Endothelial cell of umbilical vein (primary cell): ENCODE measurements at regions not wholly inside any gene's neighbourhood (a gene's known extent, or its start where the extent isn't known, plus 50 kb on each side); places are given as distances from the start of the nearest gene placed in this dataset.

Source experiments
- BruUV-seq: library from RNA; stranded (reverse); fragments of 400-500 nt; replicated peaks from 2 replicates; lab custom pipeline; 2021; lab: Mats Ljungman, UMichigan
- CTCF ChIA-PET: fragments of 300-600, 350-600 bp; sonication (Branson Sonifier 250); formaldehyde crosslinking; loops from one replicate; lab custom pipeline; 2021; ENCODE audit warnings: antibody characterized with exemption, inconsistent platforms; lab: Charles Lee
- POLR2A ChIA-PET: fragments of 300-600, 350-600 bp; sonication (Branson Sonifier 250); formaldehyde crosslinking; loops from one replicate; lab custom pipeline; 2021; ENCODE audit warnings: antibody characterized with exemption, inconsistent platforms; lab: Charles Lee
- DNase-seq: peaks from one replicate; pipeline ENCODE4 v3.0.0-alpha.2; 2011; ENCODE audit warnings: low read depth, low spot score
- FAIRE-seq: peaks from 2 replicates; lab custom pipeline; 2011; peaks lifted over from hg19 to GRCh38; lab: Jason Lieb, UNC
- H2AFZ ChIP-seq: 2 replicates; pipeline ENCODE4 v1.6.0; 2012; ENCODE audit warnings: low read depth, low read length, control low read depth, inconsistent platforms
- H3K27ac ChIP-seq: 2 replicates; pipeline ENCODE4 v1.5.1; 2011; ENCODE audit warnings: low read depth, mild to moderate bottlenecking, control low read depth, low read length, moderate library complexity; ENCODE audit not compliant: insufficient read depth
- H3K27me3 ChIP-seq, 2 experiments: 2 replicates each; pipeline versions ENCODE4 v1.6.0 to v1.6.1; 2011; ENCODE audit warnings: low read length in 2 of 2, mixed read lengths in 1 of 2; ENCODE audit not compliant: control insufficient read depth in 2 of 2, insufficient read depth in 2 of 2
- H3K36me3 ChIP-seq, 2 experiments: 2 replicates in 1 of 2; 3 replicates in 1 of 2; pipeline ENCODE4 v1.5.1; 2011; ENCODE audit warnings: low read length in 2 of 2, mild to moderate bottlenecking in 1 of 2, moderate library complexity in 1 of 2; ENCODE audit not compliant: control insufficient read depth in 2 of 2, insufficient read depth in 2 of 2; ENCODE audit errors: extremely low read depth in 1 of 2
- H3K4me1 ChIP-seq: 3 replicates; pipeline ENCODE4 v1.5.1; 2011; ENCODE audit warnings: mild to moderate bottlenecking, low read length; ENCODE audit not compliant: control insufficient read depth, insufficient read depth; ENCODE audit errors: extremely low read depth
- H3K4me2 ChIP-seq: 2 replicates; pipeline ENCODE4 v1.6.1; 2011; ENCODE audit warnings: low read length, control low read depth, mixed read lengths; ENCODE audit not compliant: insufficient read depth
- H3K4me3 ChIP-seq, 3 experiments: fragments of 200-600 bp in 1 of 3; sonication (generic), shearing (Covaris generic) in 1 of 3; replicated peaks in 1 of 3; 2 replicates each; pipeline ENCODE4 v1.5.1; 2011 to 2016; ENCODE audit warnings: control low read depth in 3 of 3, low read length in 3 of 3, mild to moderate bottlenecking in 2 of 3, inconsistent platforms in 1 of 3, low read depth in 1 of 3, moderate library complexity in 1 of 3; ENCODE audit not compliant: insufficient read depth in 1 of 3
- H3K79me2 ChIP-seq: 2 replicates; pipeline ENCODE4 v1.6.0; 2012; ENCODE audit warnings: low read length, inconsistent platforms; ENCODE audit not compliant: control insufficient read depth, insufficient read depth
- H3K9ac ChIP-seq: replicated peaks from 2 replicates; pipeline ENCODE3; 2011; ENCODE audit warnings: low read length, control low read depth; ENCODE audit not compliant: insufficient read depth; ENCODE audit errors: extremely low read depth
- H3K9me1 ChIP-seq: replicated peaks from 3 replicates; pipeline ENCODE4 v1.6.0; 2011; ENCODE audit warnings: mild to moderate bottlenecking, low read length; ENCODE audit not compliant: control insufficient read depth, insufficient read depth; ENCODE audit errors: extremely low read depth
- H3K9me3 ChIP-seq: replicated peaks from 2 replicates; pipeline ENCODE4 v1.5.1; 2012; ENCODE audit warnings: low read length, inconsistent platforms; ENCODE audit not compliant: control insufficient read depth, insufficient read depth
- H4K20me1 ChIP-seq: replicated peaks from 2 replicates; pipeline ENCODE3; 2011; ENCODE audit warnings: mild to moderate bottlenecking, low read length; ENCODE audit not compliant: control insufficient read depth, insufficient read depth; ENCODE audit errors: extremely low read depth
- EZH2 ChIP-seq: IDR thresholded peaks from 2 replicates; pipeline ENCODE4 v1.6.1; 2012; ENCODE audit warnings: borderline replicate concordance, low read depth, mild to moderate bottlenecking, moderate library complexity, low read length, inconsistent platforms; ENCODE audit not compliant: severe bottlenecking
- FOS ChIP-seq: IDR thresholded peaks from 2 replicates; pipeline ENCODE4 v1.6.1; 2011; ENCODE audit warnings: mild to moderate bottlenecking, low read length, moderate library complexity, borderline replicate concordance; ENCODE audit not compliant: insufficient read depth
- GATA2 ChIP-seq: IDR thresholded peaks from 2 replicates; pipeline ENCODE4 v1.7.0; 2011; ENCODE audit warnings: low read depth, mild to moderate bottlenecking, moderate library complexity, mixed read lengths, low read length; ENCODE audit not compliant: insufficient read length, insufficient read depth
- JUN ChIP-seq: IDR thresholded peaks from 2 replicates; pipeline ENCODE4 v1.6.1; 2011; ENCODE audit warnings: borderline replicate concordance, low read depth; ENCODE audit not compliant: insufficient read length, insufficient read depth
- MYC ChIP-seq: IDR thresholded peaks from one replicate; pipeline ENCODE4 v1.6.1; 2011; ENCODE audit warnings: mild to moderate bottlenecking, low read depth, low read length
- POLR2A ChIP-seq: IDR thresholded peaks from 2 replicates; pipeline ENCODE4 v1.6.1; 2012; ENCODE audit warnings: low read depth, mild to moderate bottlenecking, control low read depth, low read length
- POLR2AphosphoS5 ChIP-seq: IDR thresholded peaks from 2 replicates; pipeline ENCODE4 v1.6.1; 2012; ENCODE audit warnings: low read depth, mild to moderate bottlenecking, control low read depth, low read length, moderate library complexity; ENCODE audit not compliant: insufficient read depth
- dilution Hi-C: fragments of 300-500 bp; cut with MboI; formaldehyde crosslinking; loops from one replicate; pipeline ENCODE4 v1.15.0; 2019; ENCODE audit warnings: low sequenced_read_pairs; ENCODE audit not compliant: extremely low pct_ligation_motif_present
- intact Hi-C: fragments of 100-400 bp; cut with micrococcal nuclease; formaldehyde crosslinking; loops from one replicate; pipeline ENCODE4 v1.10.0; 2022
- TF ChIP-seq, protein P1 (sequence below), 2 donors: IDR thresholded peaks; 1 replicate in 1 of 2; 2 replicates in 1 of 2; pipeline ENCODE4 v1.5.1; 2011; ENCODE audit warnings: low read length in 2 of 2, mild to moderate bottlenecking in 2 of 2, moderate library complexity in 2 of 2, control low read depth in 1 of 2, inconsistent platforms in 1 of 2, low read depth in 1 of 2; ENCODE audit not compliant: insufficient read depth in 1 of 2; ENCODE audit errors: extremely low read depth in 1 of 2
- TF ChIP-seq, protein P2 (sequence below): IDR thresholded peaks from 2 replicates; pipeline ENCODE4 v1.6.1; 2011; ENCODE audit not compliant: insufficient read depth, insufficient read length

GRCh38 chr9:24953070-24953469, 407.4 kb upstream of the IZUMO3 start:
- ChIA-PET POLR2A (no interaction called here), CTCF (no interaction called here)
- Histone ChIP-seq H3K4me2 (no peak overlapping the region), H3K9me1 (no peaks in the 10 kb centered on the region), H2AFZ (no peak overlapping the region), H3K4me1 (no peaks in the 10 kb centered on the region), H3K27me3 (no peaks in the 10 kb centered on the region), H3K27ac (no peak overlapping the region), H3K9me3 (no peaks in the 10 kb centered on the region), H4K20me1 (no peaks in the 10 kb centered on the region), H3K36me3 (no peaks in the 10 kb centered on the region), H3K4me3 (no peak overlapping the region), H3K79me2 (no peaks in the 10 kb centered on the region), H3K9ac (no peak overlapping the region)
- BruUV-seq = no TSS peak
- dilution Hi-C loops (no loop called here), intact Hi-C loops (no loop called here)
- FAIRE-seq = no peak
- DNase-seq = no peak
- TF ChIP-seq, protein P1, sequence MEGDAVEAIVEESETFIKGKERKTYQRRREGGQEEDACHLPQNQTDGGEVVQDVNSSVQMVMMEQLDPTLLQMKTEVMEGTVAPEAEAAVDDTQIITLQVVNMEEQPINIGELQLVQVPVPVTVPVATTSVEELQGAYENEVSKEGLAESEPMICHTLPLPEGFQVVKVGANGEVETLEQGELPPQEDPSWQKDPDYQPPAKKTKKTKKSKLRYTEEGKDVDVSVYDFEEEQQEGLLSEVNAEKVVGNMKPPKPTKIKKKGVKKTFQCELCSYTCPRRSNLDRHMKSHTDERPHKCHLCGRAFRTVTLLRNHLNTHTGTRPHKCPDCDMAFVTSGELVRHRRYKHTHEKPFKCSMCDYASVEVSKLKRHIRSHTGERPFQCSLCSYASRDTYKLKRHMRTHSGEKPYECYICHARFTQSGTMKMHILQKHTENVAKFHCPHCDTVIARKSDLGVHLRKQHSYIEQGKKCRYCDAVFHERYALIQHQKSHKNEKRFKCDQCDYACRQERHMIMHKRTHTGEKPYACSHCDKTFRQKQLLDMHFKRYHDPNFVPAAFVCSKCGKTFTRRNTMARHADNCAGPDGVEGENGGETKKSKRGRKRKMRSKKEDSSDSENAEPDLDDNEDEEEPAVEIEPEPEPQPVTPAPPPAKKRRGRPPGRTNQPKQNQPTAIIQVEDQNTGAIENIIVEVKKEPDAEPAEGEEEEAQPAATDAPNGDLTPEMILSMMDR (IDR thresholded peaks at IDR 0.05; ENCODE audit: extremely low read depth in 1 of 2, insufficient read depth in 1 of 2, low read depth in 1 of 2, low read length in 2 of 2) = no peak
- no peak for TF ChIP-seq EZH2
- no peak for TF ChIP-seq FOS
- TF ChIP-seq POLR2A = no peak
- TF ChIP-seq JUN = no peak
- TF ChIP-seq, protein P2, sequence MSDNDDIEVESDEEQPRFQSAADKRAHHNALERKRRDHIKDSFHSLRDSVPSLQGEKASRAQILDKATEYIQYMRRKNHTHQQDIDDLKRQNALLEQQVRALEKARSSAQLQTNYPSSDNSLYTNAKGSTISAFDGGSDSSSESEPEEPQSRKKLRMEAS = no peak
- TF ChIP-seq MYC = no peak
- TF ChIP-seq GATA2 = no peak
- TF ChIP-seq POLR2AphosphoS5 = no peak
